Activated CD4-positive, alpha-beta T cell treated with anti-CD3 and anti-CD28 coated beads, Interleukin-2, amount 10 ng/mL, durations not matched to agents 24 days and 14 days (primary cell): ENCODE measurements at regions not wholly inside any gene's neighbourhood (a gene's known extent, or its start where the extent isn't known, plus 50 kb on each side); places are given as distances from the start of the nearest gene placed in this dataset.

Experiments used
- DNase-seq: peaks from one replicate; pipeline ENCODE4 v3.0.0; 2022
- H3K27ac Mint-ChIP-seq: one replicate; pipeline ENCODE4 v1.8.0; 2022; ENCODE audit warnings: mild to moderate bottlenecking, mixed read lengths
- H3K27me3 Mint-ChIP-seq: one replicate; pipeline ENCODE4 v1.8.0; 2022; ENCODE audit warnings: mixed read lengths
- H3K36me3 Mint-ChIP-seq: one replicate; pipeline ENCODE4 v1.8.0; 2022; ENCODE audit warnings: low read depth, mild to moderate bottlenecking, mixed read lengths
- H3K4me1 Mint-ChIP-seq: one replicate; pipeline ENCODE4 v1.8.0; 2021; ENCODE audit warnings: mixed read lengths
- H3K4me3 Mint-ChIP-seq: one replicate; pipeline ENCODE4 v1.8.0; 2022; ENCODE audit warnings: mild to moderate bottlenecking, moderate library complexity, mixed read lengths
- H3K9me3 Mint-ChIP-seq: one replicate; pipeline ENCODE4 v1.8.0; 2021; ENCODE audit warnings: mixed read lengths
- intact Hi-C: fragments of 100-400 bp; cut with micrococcal nuclease; formaldehyde crosslinking; loops from one replicate; pipeline ENCODE4 v1.15.1; 2023

- Mint-ChIP-seq H3K27me3 (no peaks in the 10 kb centered on the region), H3K4me3 (no peak overlapping the region), H3K4me1 (no peaks in the 10 kb centered on the region), H3K27ac (no peak overlapping the region), H3K36me3 (no peaks in the 10 kb centered on the region), H3K9me3 (peaks cover 16% of the 10 kb centered on the region)
- intact Hi-C loops = no loop called here
- DNase-seq = no peak
Measured at GRCh38 chr13:57784633-57785032, 153.1 kb downstream of the PCDH17 start.

DNA sequence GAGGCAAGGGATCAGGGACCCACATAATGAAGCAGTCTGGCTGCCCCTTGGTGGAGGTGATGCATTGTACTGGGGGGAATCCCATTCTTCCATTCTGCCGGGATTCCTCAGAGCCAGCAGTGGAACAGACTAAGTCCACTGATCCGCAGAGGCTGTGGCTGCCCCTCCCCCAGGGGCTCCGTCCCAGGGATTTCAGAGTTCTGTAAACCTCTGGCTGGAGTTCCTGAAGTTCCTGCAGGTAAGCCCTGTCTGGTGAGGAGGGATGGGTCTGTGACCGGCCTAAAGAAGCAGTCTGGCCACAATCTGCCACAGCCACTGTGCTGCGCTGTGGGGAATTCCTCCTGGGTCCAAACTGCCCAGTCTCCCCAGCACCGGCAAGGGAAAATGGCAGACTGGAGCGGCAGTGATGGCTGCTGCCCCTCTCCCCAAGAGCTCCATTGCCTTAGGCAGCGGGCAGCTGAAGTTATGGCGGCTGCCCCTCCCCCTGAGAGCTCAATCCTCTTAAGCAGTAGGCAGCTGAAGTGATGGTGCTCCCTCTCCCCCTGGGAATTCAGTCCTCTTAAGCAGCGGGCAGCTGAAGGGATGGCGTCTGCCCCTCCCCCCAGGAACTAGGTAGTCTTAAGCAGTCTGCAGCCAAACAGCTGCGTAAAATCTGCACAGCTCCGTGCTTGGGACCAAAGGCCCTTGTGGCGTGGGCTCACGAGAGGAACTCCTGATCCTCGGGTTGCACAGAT is 155.7 kb downstream of the PCDH17 start:
- H3K27ac Mint-ChIP-seq = no peak overlapping the region
- H3K4me1 Mint-ChIP-seq = no peaks in the 10 kb centered on the region
- peaks cover 16% of the 10 kb centered on the region for H3K9me3 Mint-ChIP-seq
- no peaks in the 10 kb centered on the region for H3K36me3 Mint-ChIP-seq
- intact Hi-C loops = no loop called here
- no peaks in the 10 kb centered on the region for H3K27me3 Mint-ChIP-seq
- no peak overlapping the region for H3K4me3 Mint-ChIP-seq
- DNase-seq = no peak

DNA sequence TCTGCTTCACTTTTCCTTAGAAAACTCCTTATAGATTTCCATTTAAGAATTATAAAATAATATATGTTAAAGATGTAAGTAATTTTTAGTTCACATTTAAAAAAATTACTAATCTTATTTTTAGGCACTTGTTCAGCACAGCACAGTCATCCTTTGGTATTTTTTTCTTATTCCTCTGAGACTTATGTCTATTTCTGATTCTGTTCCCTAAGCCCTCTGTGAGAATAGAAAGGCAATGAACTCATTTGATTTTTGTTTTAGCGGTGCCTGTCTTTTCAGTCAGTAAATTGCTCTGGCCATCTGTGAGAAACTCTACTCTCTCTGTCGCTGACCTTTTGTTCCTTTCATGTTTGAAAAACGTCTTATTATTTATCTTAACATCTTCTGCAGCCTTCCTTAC is 168.1 kb downstream of the PCDH17 start:
- Mint-ChIP-seq H3K36me3 (no peaks in the 10 kb centered on the region), H3K4me3 (no peak overlapping the region), H3K4me1 (no peaks in the 10 kb centered on the region), H3K9me3 (peaks cover 3% of the 10 kb centered on the region), H3K27me3 (no peaks in the 10 kb centered on the region), H3K27ac (no peak overlapping the region)
- intact Hi-C loops = no loop called here
- no peak for DNase-seq

GRCh38 chr13:57813651-57814050 is 182.1 kb downstream of the PCDH17 start:
- no peaks in the 10 kb centered on the region for H3K27me3 Mint-ChIP-seq
- H3K4me3 Mint-ChIP-seq = no peak overlapping the region

DNA sequence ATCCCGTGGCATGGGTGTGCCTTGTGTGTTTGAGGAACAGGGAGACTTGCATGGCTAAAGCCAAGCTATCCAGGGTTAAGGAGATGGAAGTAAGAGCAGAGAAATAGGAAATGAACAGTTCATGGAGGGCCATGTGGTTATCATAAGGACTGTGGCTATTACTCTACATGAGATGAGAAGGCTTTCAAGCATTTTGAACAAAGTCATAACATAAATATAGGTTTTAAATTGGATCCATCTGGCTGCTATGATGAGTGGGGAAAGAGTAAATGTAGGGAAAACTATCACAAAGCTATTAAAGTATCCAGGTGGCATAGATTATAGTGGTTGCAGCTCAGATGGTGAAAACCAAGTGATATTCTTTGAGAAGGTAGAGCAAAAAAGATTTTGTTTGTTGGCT is 184.1 kb downstream of the PCDH17 start:
- Mint-ChIP-seq H3K4me1 (no peaks in the 10 kb centered on the region), H3K27ac (no peak overlapping the region), H3K4me3 (no peak overlapping the region), H3K36me3 (no peaks in the 10 kb centered on the region), H3K27me3 (no peaks in the 10 kb centered on the region), H3K9me3 (peaks cover 3% of the 10 kb centered on the region)
- intact Hi-C loops = no loop called here
- no peak for DNase-seq

More at GRCh38 chr13:57813651-57814050, 182.1 kb downstream of the PCDH17 start:
- intact Hi-C loops = no loop called here
- H3K9me3 Mint-ChIP-seq = peaks cover 3% of the 10 kb centered on the region
- no peak for DNase-seq
- H3K4me1 Mint-ChIP-seq = no peaks in the 10 kb centered on the region
- H3K36me3 Mint-ChIP-seq = no peaks in the 10 kb centered on the region
- no peak overlapping the region for H3K27ac Mint-ChIP-seq

DNA sequence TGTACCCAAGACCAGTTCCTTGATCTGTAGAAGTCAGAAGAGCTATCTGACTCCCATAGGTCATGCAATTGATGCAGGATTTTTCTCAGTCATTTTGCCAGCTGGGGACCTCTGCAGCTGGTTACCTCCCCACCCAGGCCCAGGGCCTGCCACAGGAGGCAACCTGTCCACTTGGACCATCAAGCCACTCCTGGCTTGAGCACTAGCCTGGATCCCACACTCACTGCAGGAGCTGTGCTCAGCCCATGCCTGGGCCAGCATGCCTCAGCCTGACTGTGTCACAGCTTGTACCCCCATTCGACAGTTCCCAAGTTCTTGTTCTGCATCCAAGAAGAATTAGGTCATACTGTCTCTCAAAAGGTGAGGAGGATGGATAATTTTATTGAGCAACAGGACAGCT is 189.4 kb downstream of the PCDH17 start:
- Mint-ChIP-seq H3K4me3 (no peak overlapping the region), H3K36me3 (no peaks in the 10 kb centered on the region), H3K27ac (no peak overlapping the region), H3K4me1 (no peaks in the 10 kb centered on the region), H3K9me3 (peaks cover 4% of the 10 kb centered on the region), H3K27me3 (no peaks in the 10 kb centered on the region)
- DNase-seq = no peak
- intact Hi-C loops = no loop called here

GRCh38 chr13:57823704-57824103 is 192.2 kb downstream of the PCDH17 start:
- Mint-ChIP-seq H3K9me3 (peaks cover 4% of the 10 kb centered on the region), H3K36me3 (no peaks in the 10 kb centered on the region), H3K4me3 (no peak overlapping the region), H3K27me3 (no peaks in the 10 kb centered on the region), H3K27ac (no peak overlapping the region), H3K4me1 (no peaks in the 10 kb centered on the region)
- DNase-seq = no peak
- intact Hi-C loops = no loop called here

GRCh38 chr13:57824121-57824520 is 192.6 kb downstream of the PCDH17 start:
- no peak for DNase-seq
- no peaks in the 10 kb centered on the region for H3K27me3 Mint-ChIP-seq
- peaks cover 4% of the 10 kb centered on the region for H3K9me3 Mint-ChIP-seq
- no peak overlapping the region for H3K27ac Mint-ChIP-seq
- H3K36me3 Mint-ChIP-seq = no peaks in the 10 kb centered on the region
- H3K4me1 Mint-ChIP-seq = no peaks in the 10 kb centered on the region
- intact Hi-C loops = no loop called here
- no peak overlapping the region for H3K4me3 Mint-ChIP-seq

DNA sequence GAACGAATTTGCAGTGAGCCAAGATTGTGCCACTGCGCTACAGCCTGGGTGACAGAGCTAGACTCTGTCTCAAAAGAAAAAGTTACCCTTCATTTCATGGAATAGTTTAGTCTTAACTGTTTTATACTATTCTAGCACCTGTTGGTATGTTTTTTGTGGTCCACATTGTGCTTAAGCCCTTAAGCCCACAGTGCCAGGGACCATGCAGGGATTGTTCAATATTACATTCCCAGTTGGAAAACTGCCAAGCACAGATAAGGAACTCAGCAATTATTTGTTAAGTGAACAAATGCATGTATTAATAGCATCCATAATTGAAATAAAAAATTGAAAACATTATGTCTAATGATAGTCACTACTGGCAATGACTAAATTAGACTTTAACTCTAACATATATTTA is 193.5 kb downstream of the PCDH17 start:
- Mint-ChIP-seq H3K27ac (no peak overlapping the region), H3K4me3 (no peak overlapping the region), H3K4me1 (no peaks in the 10 kb centered on the region), H3K9me3 (peaks cover 9% of the 10 kb centered on the region), H3K27me3 (no peaks in the 10 kb centered on the region), H3K36me3 (no peaks in the 10 kb centered on the region)
- DNase-seq = no peak
- intact Hi-C loops = no loop called here

DNA sequence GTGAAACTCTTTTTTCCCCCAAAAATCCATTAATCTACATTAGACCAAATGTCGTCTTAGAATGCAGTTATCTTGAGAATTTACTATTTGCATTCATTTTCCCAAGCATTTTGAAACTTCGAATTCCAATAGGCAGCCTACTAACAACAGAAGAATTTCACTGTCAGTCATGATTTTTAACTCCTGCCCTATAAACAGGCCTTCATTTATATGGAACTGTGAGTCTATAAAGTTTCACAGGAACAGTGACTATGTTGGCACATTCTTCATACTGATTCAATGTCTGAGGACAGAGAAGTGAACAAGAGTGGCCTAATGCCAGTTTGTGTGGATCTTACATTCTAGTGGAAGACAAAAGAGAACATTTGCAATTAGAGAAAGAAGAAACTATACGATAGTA is 198.0 kb downstream of the PCDH17 start:
- H3K4me1 Mint-ChIP-seq = no peaks in the 10 kb centered on the region
- peaks cover 4% of the 10 kb centered on the region for H3K9me3 Mint-ChIP-seq
- no peak overlapping the region for H3K4me3 Mint-ChIP-seq
- H3K27me3 Mint-ChIP-seq = no peaks in the 10 kb centered on the region
- no peaks in the 10 kb centered on the region for H3K36me3 Mint-ChIP-seq
- intact Hi-C loops = no loop called here
- no peak for DNase-seq
- H3K27ac Mint-ChIP-seq = no peak overlapping the region

DNA sequence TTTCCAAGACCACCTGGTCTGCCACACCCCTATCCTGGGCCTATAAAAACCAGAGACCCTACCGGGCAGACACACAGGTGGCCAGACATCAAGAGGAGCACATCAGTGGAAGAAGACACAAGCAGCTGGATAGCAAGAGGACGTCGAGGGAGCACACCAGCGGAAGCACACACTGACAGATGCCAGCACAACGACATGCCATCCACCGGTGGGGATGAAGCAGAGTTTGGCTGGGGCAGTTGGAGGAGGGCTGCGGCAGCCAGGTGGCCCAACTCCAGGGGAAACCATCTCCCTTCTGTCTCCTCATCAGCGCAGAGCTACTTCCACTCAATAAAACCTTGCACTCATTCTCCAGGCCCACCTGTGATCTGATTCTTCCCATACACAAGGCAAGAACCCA is 200.6 kb downstream of the PCDH17 start:
- no peak for DNase-seq
- Mint-ChIP-seq H3K36me3 (no peaks in the 10 kb centered on the region), H3K27ac (no peak overlapping the region), H3K27me3 (no peaks in the 10 kb centered on the region), H3K4me3 (no peak overlapping the region), H3K9me3 (peaks cover 4% of the 10 kb centered on the region), H3K4me1 (no peaks in the 10 kb centered on the region)
- intact Hi-C loops = no loop called here

DNA sequence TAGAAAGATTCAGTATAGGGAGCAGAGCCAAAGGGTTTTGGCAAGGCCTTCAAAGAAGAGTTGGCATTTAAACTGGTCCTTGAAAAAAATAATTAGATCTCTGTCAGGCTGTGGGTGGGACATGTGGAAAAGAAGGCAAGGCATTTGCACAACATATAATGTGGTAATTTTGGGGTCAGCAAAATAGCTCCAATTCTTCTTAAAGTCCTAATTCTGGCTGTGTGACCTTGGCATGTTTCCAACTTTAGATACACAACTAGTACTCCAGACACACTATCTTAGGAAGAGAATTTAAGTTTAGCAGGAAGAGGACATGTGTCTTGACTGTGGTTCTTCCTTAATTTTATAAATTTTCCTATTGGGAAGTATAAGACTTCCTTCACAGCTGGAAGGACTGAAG is 206.3 kb downstream of the PCDH17 start:
- intact Hi-C loops = no loop called here

GRCh38 chr13:57843521-57843920 is 212.0 kb downstream of the PCDH17 start:
- no peaks in the 10 kb centered on the region for H3K4me1 Mint-ChIP-seq
- H3K9me3 Mint-ChIP-seq = peaks cover 7% of the 10 kb centered on the region
- H3K27ac Mint-ChIP-seq = no peak overlapping the region
- H3K4me3 Mint-ChIP-seq = no peak overlapping the region
- no peaks in the 10 kb centered on the region for H3K27me3 Mint-ChIP-seq
- H3K36me3 Mint-ChIP-seq = no peaks in the 10 kb centered on the region
- no peak for DNase-seq
- intact Hi-C loops = no loop called here

More for the DNA sequence above, 206.3 kb downstream of the PCDH17 start:
- no peak for DNase-seq
- Mint-ChIP-seq H3K4me1 (no peaks in the 10 kb centered on the region), H3K9me3 (no peaks in the 10 kb centered on the region), H3K4me3 (no peak overlapping the region), H3K27me3 (no peaks in the 10 kb centered on the region), H3K27ac (no peak overlapping the region), H3K36me3 (no peaks in the 10 kb centered on the region)

GRCh38 chr13:57846600-57847173 is 215.1 kb downstream of the PCDH17 start:
- H3K36me3 Mint-ChIP-seq = no peaks in the 10 kb centered on the region
- H3K4me1 Mint-ChIP-seq = no peaks in the 10 kb centered on the region
- no peak overlapping the region for H3K27ac Mint-ChIP-seq
- intact Hi-C loops = no loop called here
- H3K27me3 Mint-ChIP-seq = no peaks in the 10 kb centered on the region
- no peak overlapping the region for H3K4me3 Mint-ChIP-seq
- H3K9me3 Mint-ChIP-seq = peaks cover 11% of the 10 kb centered on the region
- DNase-seq = no peak

GRCh38 chr13:57857945-57858344 is 226.4 kb downstream of the PCDH17 start:
- no peak overlapping the region for H3K27ac Mint-ChIP-seq
- H3K36me3 Mint-ChIP-seq = no peaks in the 10 kb centered on the region
- no peaks in the 10 kb centered on the region for H3K27me3 Mint-ChIP-seq
- no peaks in the 10 kb centered on the region for H3K9me3 Mint-ChIP-seq
- no peaks in the 10 kb centered on the region for H3K4me1 Mint-ChIP-seq
- no peak overlapping the region for H3K4me3 Mint-ChIP-seq
- no peak for DNase-seq
- intact Hi-C loops = no loop called here
